Astrocyte of the cerebellum (primary cell): ENCODE measurements at regions not wholly inside any gene's neighbourhood (a gene's known extent, or its start where the extent isn't known, plus 50 kb on each side); places are given as distances from the start of the nearest gene placed in this dataset.

Experiments
- DNase-seq: peaks from one replicate; pipeline ENCODE4 v3.0.0-alpha.2; 2011; ENCODE audit warnings: low read depth
- H3K4me3 ChIP-seq: 2 replicates; pipeline ENCODE4 v1.5.1; 2011; ENCODE audit warnings: mild to moderate bottlenecking, low read depth, low read length, moderate library complexity
- CTCF ChIP-seq: IDR thresholded peaks from 2 replicates; pipeline ENCODE4 v1.5.1; 2012; ENCODE audit warnings: low read length, low read depth, moderate library complexity, mild to moderate bottlenecking; ENCODE audit errors: missing control alignments
- in situ Hi-C: cut with HindIII; loops from 2 replicates; pipeline ENCODE4 v1.10.0; 2017; ENCODE audit warnings: low sequenced_read_pairs

- in situ Hi-C loops: no loop called here
- no peak for TF ChIP-seq CTCF
- DNase-seq: no peak
- no peak overlapping the region for H3K4me3 ChIP-seq
Observed at GRCh38 chr20:48562586-48563116, 265.1 kb downstream of the PREX1 start.

DNA sequence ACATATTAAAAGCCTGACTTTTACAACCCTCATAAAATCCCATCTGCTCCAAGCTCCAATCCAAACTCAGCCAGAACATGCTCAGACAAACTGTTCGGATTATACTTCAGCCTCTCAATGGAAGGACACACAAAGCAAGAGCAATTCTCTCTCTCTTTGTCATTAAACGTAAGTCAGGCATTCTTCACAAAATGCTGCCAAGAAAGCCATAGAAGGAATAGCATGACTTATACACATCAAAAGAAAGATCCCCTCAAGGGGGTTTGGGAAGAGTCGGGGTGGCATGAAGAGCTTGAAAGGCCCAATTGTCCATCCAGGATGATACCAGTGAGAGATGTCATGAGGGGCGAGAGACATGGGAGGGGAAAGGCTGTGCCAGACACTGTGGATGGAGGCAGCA is 268.9 kb downstream of the PREX1 start:
- in situ Hi-C loops: no loop called here
- TF ChIP-seq CTCF: no peak
- no peak overlapping the region for H3K4me3 ChIP-seq
- DNase-seq: no peak

- in situ Hi-C loops: no loop called here
- no peak for TF ChIP-seq CTCF
- no peak for DNase-seq
- H3K4me3 ChIP-seq: no peak overlapping the region
Observed at GRCh38 chr20:48557380-48557779, 270.4 kb downstream of the PREX1 start.

DNA sequence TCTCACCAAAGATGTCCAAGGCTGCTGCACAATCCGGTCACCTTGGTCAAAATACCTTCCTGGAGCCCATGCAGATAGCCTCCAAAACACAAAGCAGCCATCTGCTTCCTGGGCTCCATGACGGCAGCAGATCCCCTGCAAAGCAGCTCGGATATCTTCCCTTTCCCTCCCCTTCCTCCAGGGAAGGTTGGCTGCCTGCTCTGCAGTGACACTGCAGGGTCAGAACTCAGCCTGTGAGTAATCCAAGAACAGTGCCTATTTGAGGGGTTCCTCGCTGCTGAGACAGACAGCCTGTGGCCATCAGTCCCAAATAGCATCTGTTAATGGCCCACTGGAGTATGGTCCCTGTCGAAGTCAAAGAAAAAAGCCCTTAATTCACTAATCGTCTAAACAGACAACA is 270.8 kb downstream of the PREX1 start:
- DNase-seq: no peak
- no peak for TF ChIP-seq CTCF
- no peak overlapping the region for H3K4me3 ChIP-seq
- in situ Hi-C loops: no loop called here

GRCh38 chr20:48552550-48552949 is 275.2 kb downstream of the PREX1 start:
- in situ Hi-C loops: no loop called here
- no peak overlapping the region for H3K4me3 ChIP-seq
- DNase-seq: no peak
- no peak for TF ChIP-seq CTCF

DNA sequence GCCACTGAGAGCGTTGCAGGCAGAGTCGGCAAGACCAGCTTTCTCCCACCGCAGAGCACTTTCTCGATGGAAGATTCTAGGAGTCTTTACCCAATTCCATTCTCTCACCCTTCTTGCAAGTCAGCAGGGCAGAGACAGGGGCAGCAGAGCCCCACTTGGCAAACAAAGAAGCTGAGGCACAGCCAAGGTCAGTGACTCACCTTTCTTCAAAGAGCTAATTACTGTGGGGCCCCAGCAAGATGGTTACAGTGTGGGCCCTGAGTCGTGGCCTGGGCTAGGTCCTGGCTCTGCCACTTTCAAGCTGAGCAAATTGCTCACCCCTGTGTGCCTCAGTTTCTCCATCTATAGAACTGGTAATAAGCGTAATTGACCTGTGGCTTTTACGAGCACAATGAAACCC is 277.0 kb downstream of the PREX1 start:
- H3K4me3 ChIP-seq: no peak overlapping the region
- DNase-seq: no peak
- TF ChIP-seq CTCF: no peak
- in situ Hi-C loops: no loop called here

GRCh38 chr20:48547664-48548063 is 280.1 kb downstream of the PREX1 start:
- in situ Hi-C loops: no loop called here
- TF ChIP-seq CTCF: no peak
- no peak overlapping the region for H3K4me3 ChIP-seq
- DNase-seq: no peak
